ENCODE measurements at regions not wholly inside any gene's neighbourhood (a gene's known extent, or its start where the extent isn't known, plus 50 kb on each side); places are given as distances from the start of the nearest gene placed in this dataset.

DNA sequence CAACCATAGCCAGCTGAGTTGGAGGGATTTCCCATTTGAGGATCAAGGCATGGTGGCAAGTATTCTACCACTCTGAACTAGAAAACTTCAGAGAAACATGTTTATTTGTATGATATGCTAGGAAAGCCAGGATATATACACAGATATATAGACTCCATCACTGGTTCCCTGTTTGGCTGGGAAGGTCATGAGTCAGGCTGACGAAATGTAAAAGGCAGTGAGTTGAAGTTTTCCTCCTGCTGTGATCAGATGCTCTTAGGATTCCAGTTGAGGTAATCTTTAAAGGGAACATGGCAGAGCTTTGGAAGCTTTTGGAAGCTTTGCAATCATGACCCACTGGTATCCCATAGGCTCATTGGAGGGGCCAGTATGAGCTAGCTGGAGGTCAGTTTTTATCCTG is 1369.1 kb downstream of the EPHA7 start:
- Histone ChIP-seq H3K27me3 (replicated peaks; ENCODE audit: control insufficient read depth, insufficient read depth, low read length) (no peaks in the 10 kb centered on the region), H3K4me3 (replicated peaks; ENCODE audit: low read depth, low read length) (no peak overlapping the region), H3K36me3 (ENCODE audit: control insufficient read depth, insufficient read depth, low read length) (no peaks in the 10 kb centered on the region)
- TF ChIP-seq, protein P1, sequence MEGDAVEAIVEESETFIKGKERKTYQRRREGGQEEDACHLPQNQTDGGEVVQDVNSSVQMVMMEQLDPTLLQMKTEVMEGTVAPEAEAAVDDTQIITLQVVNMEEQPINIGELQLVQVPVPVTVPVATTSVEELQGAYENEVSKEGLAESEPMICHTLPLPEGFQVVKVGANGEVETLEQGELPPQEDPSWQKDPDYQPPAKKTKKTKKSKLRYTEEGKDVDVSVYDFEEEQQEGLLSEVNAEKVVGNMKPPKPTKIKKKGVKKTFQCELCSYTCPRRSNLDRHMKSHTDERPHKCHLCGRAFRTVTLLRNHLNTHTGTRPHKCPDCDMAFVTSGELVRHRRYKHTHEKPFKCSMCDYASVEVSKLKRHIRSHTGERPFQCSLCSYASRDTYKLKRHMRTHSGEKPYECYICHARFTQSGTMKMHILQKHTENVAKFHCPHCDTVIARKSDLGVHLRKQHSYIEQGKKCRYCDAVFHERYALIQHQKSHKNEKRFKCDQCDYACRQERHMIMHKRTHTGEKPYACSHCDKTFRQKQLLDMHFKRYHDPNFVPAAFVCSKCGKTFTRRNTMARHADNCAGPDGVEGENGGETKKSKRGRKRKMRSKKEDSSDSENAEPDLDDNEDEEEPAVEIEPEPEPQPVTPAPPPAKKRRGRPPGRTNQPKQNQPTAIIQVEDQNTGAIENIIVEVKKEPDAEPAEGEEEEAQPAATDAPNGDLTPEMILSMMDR (IDR thresholded peaks at IDR 0.05; ENCODE audit: insufficient read depth, low read length, poor library complexity, severe bottlenecking): no peak
- DNase-seq (ENCODE audit: extremely low read depth, insufficient read length): no peak

DNA sequence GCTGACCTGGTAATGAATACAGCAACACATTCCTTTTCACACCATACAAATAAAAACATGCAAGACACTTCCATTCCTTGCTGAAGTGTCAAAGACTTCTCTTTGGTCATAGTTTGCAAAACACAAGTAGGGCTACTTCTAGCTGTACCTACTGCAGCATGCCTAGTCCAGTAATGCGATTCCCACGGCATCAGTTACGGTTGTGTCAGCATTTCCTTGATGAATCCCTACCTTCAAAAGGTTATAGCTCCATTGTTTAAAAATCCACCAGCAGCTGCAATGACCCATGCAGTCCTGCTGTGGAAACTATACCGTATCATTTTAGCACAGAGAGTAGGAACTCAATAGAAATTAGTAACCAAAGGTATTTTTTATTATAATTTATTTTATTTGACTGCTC is 1371.5 kb downstream of the EPHA7 start:
- H3K27me3 ChIP-seq (replicated peaks; ENCODE audit: control insufficient read depth, insufficient read depth, low read length): no peaks in the 10 kb centered on the region
- no peaks in the 10 kb centered on the region for H3K36me3 ChIP-seq (ENCODE audit: control insufficient read depth, insufficient read depth, low read length)
- no peak overlapping the region for H3K4me3 ChIP-seq (replicated peaks; ENCODE audit: low read depth, low read length)
- DNase-seq (ENCODE audit: extremely low read depth, insufficient read length): no peak
- TF ChIP-seq, protein P1 (IDR thresholded peaks at IDR 0.05; ENCODE audit: insufficient read depth, low read length, poor library complexity, severe bottlenecking): no peak

DNA sequence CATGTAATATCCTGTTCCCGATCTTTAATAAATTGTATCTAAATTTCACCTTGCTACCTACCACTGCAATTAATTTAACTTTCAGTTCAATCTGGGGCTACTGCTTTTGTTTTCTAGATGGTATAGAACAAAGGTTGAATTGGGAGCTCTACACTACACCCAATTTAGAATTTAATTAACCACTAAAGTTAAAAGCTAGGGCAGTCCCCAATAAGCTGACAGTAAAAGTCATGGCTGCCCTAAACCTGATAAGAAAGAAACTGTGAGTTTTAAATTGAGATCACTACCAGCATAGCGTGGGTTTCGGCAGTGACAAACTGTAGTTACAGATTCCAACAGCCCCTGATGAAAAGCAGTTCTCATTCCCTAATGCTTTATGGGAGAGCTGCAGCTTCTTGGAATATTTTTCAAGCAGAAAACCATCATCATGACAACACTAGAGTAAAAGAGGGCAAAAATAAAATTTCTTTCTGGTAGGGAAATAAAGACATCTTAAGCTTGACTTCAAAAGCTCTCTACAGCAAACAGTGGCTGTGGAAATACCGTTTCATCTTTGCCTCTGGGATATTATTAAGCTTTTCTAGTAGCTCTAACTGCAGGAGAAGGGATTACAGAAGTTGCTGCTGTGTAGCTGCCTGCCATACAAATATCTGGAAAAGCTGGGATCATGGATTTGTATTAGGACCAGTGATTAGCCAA is 1372.1 kb downstream of the EPHA7 start:
- H3K4me3 ChIP-seq (replicated peaks; ENCODE audit: low read depth, low read length): no peak overlapping the region
- DNase-seq (ENCODE audit: extremely low read depth, insufficient read length): no peak
- H3K27me3 ChIP-seq (replicated peaks; ENCODE audit: control insufficient read depth, insufficient read depth, low read length): no peaks in the 10 kb centered on the region
- no peaks in the 10 kb centered on the region for H3K36me3 ChIP-seq (ENCODE audit: control insufficient read depth, insufficient read depth, low read length)
- TF ChIP-seq, protein P1 (IDR thresholded peaks at IDR 0.05; ENCODE audit: insufficient read depth, low read length, poor library complexity, severe bottlenecking): no peak

DNA sequence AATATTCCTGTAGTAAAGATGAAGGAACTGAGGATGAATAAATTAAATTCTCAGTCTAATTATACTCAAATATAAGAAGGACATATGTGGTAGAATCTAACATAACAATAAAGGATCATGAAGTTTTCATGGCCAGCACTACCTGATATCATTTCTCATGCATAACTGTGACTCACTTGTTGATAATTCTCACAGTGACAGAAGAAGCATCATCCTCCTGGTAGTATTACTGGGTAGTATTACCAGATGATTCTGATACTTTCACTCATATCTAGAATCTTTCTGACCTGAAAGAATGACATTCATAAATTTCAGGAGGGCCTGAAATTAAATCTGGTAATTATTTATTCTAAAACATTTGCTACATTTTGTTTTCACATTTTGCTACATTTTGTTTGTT is 1375.0 kb downstream of the EPHA7 start:
- Histone ChIP-seq H3K36me3 (ENCODE audit: control insufficient read depth, insufficient read depth, low read length) (no peaks in the 10 kb centered on the region), H3K27me3 (replicated peaks; ENCODE audit: control insufficient read depth, insufficient read depth, low read length) (no peaks in the 10 kb centered on the region), H3K4me3 (replicated peaks; ENCODE audit: low read depth, low read length) (no peak overlapping the region)
- TF ChIP-seq, protein P1 (IDR thresholded peaks at IDR 0.05; ENCODE audit: insufficient read depth, low read length, poor library complexity, severe bottlenecking): no peak
- DNase-seq (ENCODE audit: extremely low read depth, insufficient read length): no peak

DNA sequence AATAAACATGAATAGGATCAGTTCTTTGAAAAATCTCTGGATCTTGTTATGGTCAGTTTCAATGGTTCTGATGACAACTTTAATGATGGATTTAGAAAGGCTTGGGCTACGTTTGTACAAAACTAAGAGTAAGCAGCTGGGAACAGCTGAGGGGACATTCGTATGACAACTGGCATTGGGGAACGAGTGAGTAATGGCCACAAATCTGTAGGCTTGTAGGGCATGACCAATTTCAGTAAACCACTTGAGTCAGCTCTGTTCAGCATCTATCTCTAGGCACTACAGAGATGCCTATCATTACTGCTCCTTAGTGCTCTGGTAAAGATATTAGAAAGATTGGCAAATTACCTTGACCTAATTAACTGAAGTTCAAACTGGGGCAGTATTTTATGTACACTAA is 1375.6 kb downstream of the EPHA7 start:
- H3K4me3 ChIP-seq (replicated peaks; ENCODE audit: low read depth, low read length): no peak overlapping the region
- no peaks in the 10 kb centered on the region for H3K36me3 ChIP-seq (ENCODE audit: control insufficient read depth, insufficient read depth, low read length)
- H3K27me3 ChIP-seq (replicated peaks; ENCODE audit: control insufficient read depth, insufficient read depth, low read length): no peaks in the 10 kb centered on the region
- TF ChIP-seq, protein P1 (IDR thresholded peaks at IDR 0.05; ENCODE audit: insufficient read depth, low read length, poor library complexity, severe bottlenecking): no peak
- no peak for DNase-seq (ENCODE audit: extremely low read depth, insufficient read length)

DNA sequence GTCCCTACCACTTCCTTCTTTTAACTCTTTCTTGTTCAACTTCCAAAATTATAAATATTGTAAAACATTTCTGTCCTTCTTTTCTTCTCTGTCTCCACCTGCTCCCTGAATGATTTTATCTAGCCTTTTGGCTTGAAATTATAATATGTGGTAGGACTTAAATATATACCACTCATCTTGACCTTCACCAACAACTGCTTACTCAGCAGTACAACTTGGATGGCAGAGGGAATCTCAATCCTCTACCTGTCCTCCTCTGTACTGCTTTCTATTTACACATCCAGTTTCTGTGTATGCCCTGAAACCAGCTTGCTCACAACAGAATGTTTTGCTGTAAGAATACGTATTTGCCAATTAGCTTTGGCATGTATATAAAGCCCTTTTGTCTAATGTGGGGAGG is 1392.5 kb downstream of the EPHA7 start:
- TF ChIP-seq, protein P1 (IDR thresholded peaks at IDR 0.05; ENCODE audit: insufficient read depth, low read length, poor library complexity, severe bottlenecking): no peak
- no peak for DNase-seq (ENCODE audit: extremely low read depth, insufficient read length)
- H3K4me3 ChIP-seq (replicated peaks; ENCODE audit: low read depth, low read length): no peak overlapping the region
- H3K36me3 ChIP-seq (ENCODE audit: control insufficient read depth, insufficient read depth, low read length): no peaks in the 10 kb centered on the region
- no peaks in the 10 kb centered on the region for H3K27me3 ChIP-seq (replicated peaks; ENCODE audit: control insufficient read depth, insufficient read depth, low read length)
